ENCODE measurements at regions not wholly inside any gene's neighbourhood (a gene's known extent, or its start where the extent isn't known, plus 50 kb on each side); places are given as distances from the start of the nearest gene placed in this dataset.
"Not testable (repeated sequence)": the region's sequence is repeated elsewhere in the genome, so short reads cannot be mapped to it uniquely, and the experiment has no call there.

DNA sequence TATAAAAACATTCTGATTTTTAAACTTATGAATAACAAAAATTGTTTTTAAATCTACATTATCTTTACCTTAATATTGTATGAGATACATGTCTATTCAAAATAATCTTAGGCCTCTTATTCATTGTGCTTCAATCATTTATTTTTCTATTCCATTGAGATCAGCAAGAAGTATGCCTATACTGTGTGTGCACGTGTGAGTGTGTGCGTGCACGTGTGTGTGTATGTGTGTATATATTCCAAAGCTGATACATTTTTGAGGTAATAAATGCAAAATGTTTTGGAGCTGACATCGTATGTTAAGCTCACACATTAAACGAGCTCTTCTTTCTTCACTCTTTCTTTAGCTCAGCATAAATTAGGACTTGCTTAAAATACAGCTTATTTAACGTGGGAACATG lies 1701.2 kb upstream of the PCDH10 start:
- H3K36me3 ChIP-seq: no peaks in the 10 kb centered on the region
- intact Hi-C loops (cut with DNase I): no loop called here
- H3K27me3 ChIP-seq: no peaks in the 10 kb centered on the region
- no peak for DNase-seq (ENCODE audit: extremely low spot score)
- H3K4me3 ChIP-seq: no peak overlapping the region
- no peaks in the 10 kb centered on the region for H3K4me1 ChIP-seq
- WGBS: 66% methylated on average over 6 of the region's 6 CpGs
- TF ChIP-seq POLR2AphosphoS5 (IDR thresholded peaks at IDR 0.05) (no peak), EP300 (IDR thresholded peaks at IDR 0.05) (no peak), POLR2A (IDR thresholded peaks at IDR 0.05; ENCODE audit: low read depth) (no peak)
- TF ChIP-seq, protein P1, sequence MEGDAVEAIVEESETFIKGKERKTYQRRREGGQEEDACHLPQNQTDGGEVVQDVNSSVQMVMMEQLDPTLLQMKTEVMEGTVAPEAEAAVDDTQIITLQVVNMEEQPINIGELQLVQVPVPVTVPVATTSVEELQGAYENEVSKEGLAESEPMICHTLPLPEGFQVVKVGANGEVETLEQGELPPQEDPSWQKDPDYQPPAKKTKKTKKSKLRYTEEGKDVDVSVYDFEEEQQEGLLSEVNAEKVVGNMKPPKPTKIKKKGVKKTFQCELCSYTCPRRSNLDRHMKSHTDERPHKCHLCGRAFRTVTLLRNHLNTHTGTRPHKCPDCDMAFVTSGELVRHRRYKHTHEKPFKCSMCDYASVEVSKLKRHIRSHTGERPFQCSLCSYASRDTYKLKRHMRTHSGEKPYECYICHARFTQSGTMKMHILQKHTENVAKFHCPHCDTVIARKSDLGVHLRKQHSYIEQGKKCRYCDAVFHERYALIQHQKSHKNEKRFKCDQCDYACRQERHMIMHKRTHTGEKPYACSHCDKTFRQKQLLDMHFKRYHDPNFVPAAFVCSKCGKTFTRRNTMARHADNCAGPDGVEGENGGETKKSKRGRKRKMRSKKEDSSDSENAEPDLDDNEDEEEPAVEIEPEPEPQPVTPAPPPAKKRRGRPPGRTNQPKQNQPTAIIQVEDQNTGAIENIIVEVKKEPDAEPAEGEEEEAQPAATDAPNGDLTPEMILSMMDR (IDR thresholded peaks at IDR 0.05): no peak
- H3K9me3 ChIP-seq: no peaks in the 10 kb centered on the region
- no peak overlapping the region for H3K27ac ChIP-seq (replicated peaks in 1 of 4)

- no peaks in the 10 kb centered on the region for H3K4me1 ChIP-seq
- H3K36me3 ChIP-seq: no peaks in the 10 kb centered on the region
- H3K27ac ChIP-seq (replicated peaks in 1 of 4): no peak overlapping the region
- peaks cover 0 to 9% (median 6%) of the 10 kb centered on the region in 4 donors for H3K9me3 ChIP-seq
- H3K27me3 ChIP-seq: no peaks in the 10 kb centered on the region
- TF ChIP-seq, protein P1 (IDR thresholded peaks at IDR 0.05): no peak
- no peak for TF ChIP-seq POLR2A (IDR thresholded peaks at IDR 0.05; ENCODE audit: low read depth)
- TF ChIP-seq EP300 (IDR thresholded peaks at IDR 0.05): no peak
- no peak for TF ChIP-seq POLR2AphosphoS5 (IDR thresholded peaks at IDR 0.05)
- intact Hi-C loops (cut with DNase I): no loop called here
- H3K4me3 ChIP-seq: no peak overlapping the region
- no peak for DNase-seq (ENCODE audit: extremely low spot score)
- WGBS: 86% methylated on average over 1 of the region's 1 CpG
These were observed 1698.4 kb upstream of the PCDH10 start for GRCh38 chr4:131450572-131451209.

- 80% methylated on average over 4 of the region's 4 CpGs for WGBS
- TF ChIP-seq EP300 (IDR thresholded peaks at IDR 0.05): no peak
- TF ChIP-seq, protein P1 (IDR thresholded peaks at IDR 0.05): no peak
- H3K4me3 ChIP-seq: no peak overlapping the region
- peaks cover 0 to 8% (median 6%) of the 10 kb centered on the region in 4 donors for H3K9me3 ChIP-seq
- intact Hi-C loops (cut with DNase I): no loop called here
- no peaks in the 10 kb centered on the region for H3K4me1 ChIP-seq
- H3K27ac ChIP-seq (replicated peaks in 1 of 4): no peak overlapping the region
- no peaks in the 10 kb centered on the region for H3K36me3 ChIP-seq
- DNase-seq (ENCODE audit: extremely low spot score): no peak
- no peaks in the 10 kb centered on the region for H3K27me3 ChIP-seq
These were observed 1689.5 kb upstream of the PCDH10 start for GRCh38 chr4:131459430-131460101.

GRCh38 chr4:131470360-131470759 lies 1678.7 kb upstream of the PCDH10 start:
- no peaks in the 10 kb centered on the region for H3K27me3 ChIP-seq
- no peaks in the 10 kb centered on the region for H3K9me3 ChIP-seq
- no peak overlapping the region for H3K4me3 ChIP-seq
- TF ChIP-seq POLR2A (IDR thresholded peaks at IDR 0.05; ENCODE audit: low read depth): no peak
- no peaks in the 10 kb centered on the region for H3K4me1 ChIP-seq
- intact Hi-C loops (cut with DNase I): no loop called here
- no peak for DNase-seq (ENCODE audit: extremely low spot score)
- no peaks in the 10 kb centered on the region for H3K36me3 ChIP-seq
- no peak overlapping the region for H3K27ac ChIP-seq (replicated peaks in 1 of 4)

GRCh38 chr4:131488772-131489171 lies 1660.3 kb upstream of the PCDH10 start:
- TF ChIP-seq POLR2AphosphoS5 (IDR thresholded peaks at IDR 0.05) (no peak), POLR2A (IDR thresholded peaks at IDR 0.05; ENCODE audit: low read depth) (no peak), EP300 (IDR thresholded peaks at IDR 0.05) (no peak)
- TF ChIP-seq, protein P1 (IDR thresholded peaks at IDR 0.05): no peak
- H3K4me1 ChIP-seq: no peaks in the 10 kb centered on the region
- H3K27ac ChIP-seq (replicated peaks in 1 of 4): no peak overlapping the region
- H3K4me3 ChIP-seq: no peak overlapping the region
- H3K9me3 ChIP-seq: no peaks in the 10 kb centered on the region
- H3K36me3 ChIP-seq: no peaks in the 10 kb centered on the region
- whole genome bisulfite sequencing: 86% methylated on average over 2 of the region's 2 CpGs
- no peak for DNase-seq (ENCODE audit: extremely low spot score)
- intact Hi-C loops (cut with DNase I): no loop called here
- no peaks in the 10 kb centered on the region for H3K27me3 ChIP-seq

GRCh38 chr4:131496211-131496610 lies 1652.9 kb upstream of the PCDH10 start:
- DNase-seq (ENCODE audit: extremely low spot score); H3K27me3 ChIP-seq; H3K36me3 ChIP-seq; H3K27ac ChIP-seq (replicated peaks in 1 of 4); H3K4me3 ChIP-seq; H3K9me3 ChIP-seq; H3K4me1 ChIP-seq; intact Hi-C loops (cut with DNase I): not testable (repeated sequence)
- 89% methylated on average over 5 of the region's 5 CpGs for WGBS
